Neural progenitor cell (in vitro differentiated cells): ENCODE measurements at regions not wholly inside any gene's neighbourhood (a gene's known extent, or its start where the extent isn't known, plus 50 kb on each side); places are given as distances from the start of the nearest gene placed in this dataset.
"Not testable (repeated sequence)": the region's sequence is repeated elsewhere in the genome, so short reads cannot be mapped to it uniquely, and the experiment has no call there.

ENCODE experiments used
- CTCF ChIP-seq: fragments of 200-600 bp; sonication (generic); IDR thresholded peaks from 2 replicates; pipeline ENCODE4 v1.5.1; 2017; ENCODE audit warnings: antibody characterized with exemption, mild to moderate bottlenecking
- EZH2 ChIP-seq: fragments of 200-600 bp; sonication (generic); IDR thresholded peaks from 2 replicates; pipeline ENCODE4 v1.6.1; 2017; ENCODE audit warnings: antibody characterized with exemption, mild to moderate bottlenecking, moderate library complexity

- TF ChIP-seq EZH2, CTCF: not testable (repeated sequence)
Measured at GRCh38 chr2:208921358-208921757, 502.5 kb upstream of the MAP2 start.
